ENCODE measurements at regions not wholly inside any gene's neighbourhood (a gene's known extent, or its start where the extent isn't known, plus 50 kb on each side); places are given as distances from the start of the nearest gene placed in this dataset.

- Histone ChIP-seq H3K4me3 (no peak overlapping the region), H3K36me3 (no peaks in the 10 kb centered on the region), H3K4me1 (no peaks in the 10 kb centered on the region), H3K27ac (no peak overlapping the region), H3K9me3 (no peaks in the 10 kb centered on the region), H3K27me3 (no peaks in the 10 kb centered on the region)
- TF ChIP-seq CTCF (IDR thresholded peaks at IDR 0.05) = no peak
- no peak for TF ChIP-seq POLR2A (IDR thresholded peaks at IDR 0.05)
- intact Hi-C loops (cut with DNase I; ENCODE audit: low total_unique reads) = no loop called here
- DNase-seq = no peak
Measured at GRCh38 chr7:82594665-82595064, 151.1 kb upstream of the CACNA2D1 start.

GRCh38 chr7:82593780-82594179, 150.2 kb upstream of the CACNA2D1 start:
- Histone ChIP-seq H3K27me3 (no peaks in the 10 kb centered on the region), H3K9me3 (no peaks in the 10 kb centered on the region), H3K36me3 (no peaks in the 10 kb centered on the region), H3K27ac (no peak overlapping the region), H3K4me1 (no peaks in the 10 kb centered on the region), H3K4me3 (no peak overlapping the region)
- TF ChIP-seq CTCF (IDR thresholded peaks at IDR 0.05) = no peak
- TF ChIP-seq POLR2A (IDR thresholded peaks at IDR 0.05) = no peak
- intact Hi-C loops (cut with DNase I; ENCODE audit: low total_unique reads) = no loop called here
- DNase-seq = no peak

- TF ChIP-seq CTCF (IDR thresholded peaks at IDR 0.05) = no peak
- no peak for TF ChIP-seq POLR2A (IDR thresholded peaks at IDR 0.05)
- Histone ChIP-seq H3K27me3 (no peaks in the 10 kb centered on the region), H3K36me3 (no peaks in the 10 kb centered on the region), H3K4me3 (no peak overlapping the region), H3K27ac (no peak overlapping the region), H3K9me3 (no peaks in the 10 kb centered on the region), H3K4me1 (no peaks in the 10 kb centered on the region)
- DNase-seq = no peak
- intact Hi-C loops (cut with DNase I; ENCODE audit: low total_unique reads) = no loop called here
Measured at GRCh38 chr7:82592416-82592815, 148.8 kb upstream of the CACNA2D1 start.

GRCh38 chr7:82579047-82579446, 135.5 kb upstream of the CACNA2D1 start:
- no peak for DNase-seq
- Histone ChIP-seq H3K36me3 (no peaks in the 10 kb centered on the region), H3K27me3 (no peaks in the 10 kb centered on the region), H3K9me3 (no peaks in the 10 kb centered on the region), H3K4me1 (no peaks in the 10 kb centered on the region), H3K4me3 (no peak overlapping the region), H3K27ac (no peak overlapping the region)
- intact Hi-C loops (cut with DNase I; ENCODE audit: low total_unique reads) = loop anchor here (10.0 kb wide), 1 partner anchor 534 kb away; no protein-coding TSS in a partner anchor
- TF ChIP-seq CTCF (IDR thresholded peaks at IDR 0.05) = no peak
- no peak for TF ChIP-seq POLR2A (IDR thresholded peaks at IDR 0.05)

- no peak overlapping the region for H3K4me3 ChIP-seq
Measured at GRCh38 chr7:82578430-82578829, 134.9 kb upstream of the CACNA2D1 start.

More at GRCh38 chr7:82578430-82578829, 134.9 kb upstream of the CACNA2D1 start:
- Histone ChIP-seq H3K9me3 (no peaks in the 10 kb centered on the region), H3K36me3 (no peaks in the 10 kb centered on the region), H3K4me1 (no peaks in the 10 kb centered on the region), H3K27me3 (no peaks in the 10 kb centered on the region), H3K27ac (no peak overlapping the region)
- DNase-seq = no peak
- no peak for TF ChIP-seq POLR2A (IDR thresholded peaks at IDR 0.05)
- no peak for TF ChIP-seq CTCF (IDR thresholded peaks at IDR 0.05)
- intact Hi-C loops (cut with DNase I; ENCODE audit: low total_unique reads) = loop anchor here (10.0 kb wide), 1 partner anchor 534 kb away; no protein-coding TSS in a partner anchor

Data from uterus (tissue), 3 donors.